Smooth muscle cell of the brain vasculature (primary cell): ENCODE measurements at regions not wholly inside any gene's neighbourhood (a gene's known extent, or its start where the extent isn't known, plus 50 kb on each side); places are given as distances from the start of the nearest gene placed in this dataset.
"Not testable (repeated sequence)": the region's sequence is repeated elsewhere in the genome, so short reads cannot be mapped to it uniquely, and the experiment has no call there.

ENCODE experiments used
- DNase-seq: peaks from one replicate; pipeline ENCODE4 v3.0.0-alpha.2; 2012; ENCODE audit warnings: low read depth, low spot score

DNA sequence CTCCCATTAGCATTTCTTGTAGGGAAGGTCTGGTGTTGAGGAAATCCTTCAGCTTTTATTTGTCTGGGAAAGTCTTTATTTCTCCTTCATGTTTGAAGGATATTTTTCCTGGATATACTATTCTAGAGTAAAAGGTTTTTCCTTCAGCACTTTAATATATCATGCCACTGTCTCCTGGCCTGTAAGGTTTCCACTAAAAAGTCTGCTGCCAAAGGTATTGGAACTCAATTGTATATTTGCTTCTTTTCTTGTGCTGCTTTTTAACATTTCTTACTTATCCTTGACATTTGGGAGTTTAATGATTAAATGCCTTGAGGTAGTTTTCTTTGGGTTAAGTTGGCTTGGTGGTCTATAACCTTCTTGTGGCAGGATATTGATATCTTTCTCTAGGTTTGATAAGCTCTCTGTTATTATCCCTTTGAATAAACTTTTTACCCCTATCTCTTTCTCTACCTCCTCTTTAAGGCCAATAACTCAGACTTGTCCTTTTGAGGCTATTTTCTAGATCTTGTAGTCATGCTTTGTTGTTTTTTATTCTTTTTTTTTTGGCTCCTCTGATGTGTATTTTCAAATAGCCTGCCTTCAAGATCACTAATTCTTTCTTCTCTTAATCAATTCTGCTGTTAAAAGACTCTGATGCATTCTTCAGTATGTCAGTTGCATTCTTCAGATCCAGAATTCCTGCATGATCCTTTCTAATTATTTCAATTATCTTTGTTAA, 225.0 kb upstream of the ZNF217 start:
- no peak for DNase-seq

DNA sequence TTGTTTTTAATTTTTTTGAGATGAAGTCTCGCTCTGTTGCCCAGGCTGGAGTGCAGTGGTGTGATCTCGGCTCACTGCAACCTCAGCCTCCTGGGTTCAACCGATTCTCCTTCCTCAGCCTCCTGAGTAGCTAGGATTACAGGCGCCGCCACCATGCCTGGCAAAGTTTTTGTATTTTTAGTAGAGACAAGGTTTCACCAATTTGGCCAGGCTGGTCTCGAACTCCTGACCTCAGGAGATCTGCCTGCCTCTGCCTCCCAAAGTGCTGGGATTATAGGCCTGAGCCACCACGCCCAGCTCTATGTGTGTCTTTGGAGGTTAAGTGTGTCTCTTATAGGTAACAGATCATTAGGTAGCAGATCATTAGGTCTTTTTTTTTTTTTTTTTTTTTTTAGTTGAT, 223.9 kb upstream of the ZNF217 start:
- DNase-seq: not testable (repeated sequence)

DNA sequence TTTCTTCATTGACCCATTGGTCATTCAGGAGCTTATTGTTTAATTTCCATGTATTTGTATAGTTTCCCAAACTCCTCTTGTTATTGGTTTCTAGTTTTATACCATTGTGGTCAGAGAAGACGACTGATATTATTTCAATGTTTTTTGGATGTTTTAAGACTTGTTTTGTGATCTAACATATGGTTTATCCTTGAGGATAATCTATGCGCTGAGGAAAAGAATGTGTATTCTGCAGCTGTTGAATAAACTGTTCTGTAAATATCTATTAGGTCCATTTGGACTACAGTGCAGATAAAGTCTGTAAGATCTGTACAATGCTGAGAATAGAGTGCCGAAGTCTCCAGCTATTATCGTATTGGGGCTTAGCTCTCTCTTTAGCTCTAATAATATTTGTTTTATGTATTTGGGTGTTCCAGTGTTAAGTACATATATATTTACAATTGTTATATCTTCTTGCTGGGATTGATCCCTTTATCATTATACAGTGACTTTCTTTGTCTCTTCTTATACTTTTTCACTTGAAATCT, 223.3 kb upstream of the ZNF217 start:
- no peak for DNase-seq

DNA sequence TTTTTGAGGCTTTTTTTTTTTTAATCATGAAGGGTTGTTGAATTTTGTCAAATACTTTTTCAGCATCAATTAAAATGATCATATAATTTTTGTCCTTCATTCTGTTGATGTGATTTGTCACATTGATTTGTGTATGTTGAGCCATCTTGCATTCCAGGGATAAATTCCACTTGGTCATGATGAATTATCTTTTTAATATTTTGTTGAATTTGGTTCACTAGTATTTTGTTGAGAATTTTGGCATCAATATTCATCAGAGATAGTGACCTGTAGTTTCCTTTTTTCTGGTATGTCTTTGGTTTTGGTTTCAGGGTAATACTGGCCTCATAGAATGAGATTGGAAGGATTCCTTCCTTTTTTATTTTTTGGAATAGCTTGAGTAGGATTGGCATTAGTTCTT, 221.9 kb upstream of the ZNF217 start:
- DNase-seq: no peak

- DNase-seq: no peak
These were observed 220.4 kb upstream of the ZNF217 start for GRCh38 chr20:53814060-53814459.

DNA sequence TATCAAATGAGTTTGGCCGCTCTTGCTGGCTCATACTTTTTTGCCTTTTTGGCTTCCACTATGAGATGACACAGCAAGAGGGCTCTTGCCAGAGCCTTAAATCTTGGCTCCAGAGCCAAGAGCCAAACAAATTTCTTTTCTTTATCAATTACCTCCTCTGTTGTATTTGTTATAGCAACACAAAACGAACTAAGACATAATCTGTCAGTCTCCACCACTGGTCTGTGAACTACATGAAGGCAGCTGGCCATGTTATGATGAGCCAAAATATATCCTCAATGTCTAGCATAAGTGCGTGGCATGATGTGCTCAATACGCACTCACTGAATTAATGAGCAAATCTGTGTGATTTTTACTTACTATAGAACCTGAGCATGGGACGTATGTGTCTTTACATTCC, 220.0 kb upstream of the ZNF217 start:
- DNase-seq: no peak

DNA sequence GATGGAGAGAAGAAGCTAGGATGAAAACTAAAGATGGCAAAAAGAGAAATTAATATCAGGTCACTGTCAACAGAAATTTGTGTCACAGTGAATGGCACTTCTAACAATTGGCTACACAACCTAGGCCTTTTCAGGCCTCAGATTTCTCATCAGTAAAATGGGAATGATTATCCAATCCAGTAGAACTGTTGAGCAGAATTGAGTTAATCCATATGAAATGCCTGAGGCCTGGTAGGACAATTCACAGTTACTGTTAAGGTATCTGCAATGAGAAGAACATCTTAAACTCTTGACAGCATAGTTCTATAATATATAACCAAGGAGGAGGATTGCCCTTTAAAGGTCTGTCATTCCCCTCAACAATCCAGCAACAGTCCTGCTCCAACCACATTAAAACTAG, 217.9 kb upstream of the ZNF217 start:
- DNase-seq: no peak

- no peak for DNase-seq
These were observed 217.2 kb upstream of the ZNF217 start for GRCh38 chr20:53810661-53811355.

DNA sequence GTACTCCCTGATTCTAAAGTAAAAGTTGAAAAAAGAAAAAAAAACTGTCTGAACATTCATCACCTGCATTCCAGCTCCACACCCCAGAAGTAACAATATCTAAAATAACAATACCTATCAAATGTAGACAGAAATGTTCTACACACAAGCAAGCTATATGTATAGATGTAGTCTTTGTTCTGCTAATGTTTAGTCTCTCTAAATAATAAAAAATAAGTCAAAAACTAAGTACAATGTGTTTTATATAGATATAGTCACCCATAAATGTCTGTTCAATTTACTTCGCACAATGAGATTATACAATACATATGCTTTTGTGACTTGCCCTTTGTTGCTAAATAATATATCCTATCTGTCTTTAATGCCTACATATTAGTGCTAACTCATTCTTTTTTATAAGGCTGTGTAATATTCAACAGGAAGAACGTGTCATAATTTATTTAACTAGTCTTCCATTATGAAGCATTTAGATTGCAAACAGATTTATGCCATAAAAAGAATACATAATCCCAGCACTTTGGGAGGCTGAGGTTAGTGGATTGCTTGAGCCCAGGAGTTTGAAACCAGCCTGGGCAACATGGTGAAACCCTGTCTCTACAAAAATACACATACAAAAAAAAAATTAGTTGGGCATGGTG, 216.2 kb upstream of the ZNF217 start:
- DNase-seq: no peak

DNA sequence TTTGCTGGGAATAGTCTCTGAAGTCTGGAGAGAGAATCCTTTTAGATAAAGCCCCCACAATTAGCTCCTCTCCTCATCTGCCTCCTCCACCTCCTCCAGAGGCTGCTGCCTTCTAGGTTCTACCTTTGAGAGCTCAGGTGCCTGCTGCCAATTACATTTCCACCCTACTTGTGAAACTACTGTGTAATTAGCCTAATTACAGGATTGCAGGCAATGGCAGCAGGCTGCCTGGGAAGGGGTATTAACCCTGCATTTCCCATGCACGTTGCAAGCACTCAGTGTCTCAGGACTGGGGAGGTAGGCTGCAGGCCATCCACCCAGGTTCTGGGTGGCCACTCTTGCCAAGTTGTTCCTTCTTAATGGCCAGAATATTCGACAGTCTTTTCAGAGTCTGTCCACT, 215.6 kb upstream of the ZNF217 start:
- DNase-seq: no peak

- DNase-seq: no peak
These were observed 215.1 kb upstream of the ZNF217 start for GRCh38 chr20:53808733-53809132.

DNA sequence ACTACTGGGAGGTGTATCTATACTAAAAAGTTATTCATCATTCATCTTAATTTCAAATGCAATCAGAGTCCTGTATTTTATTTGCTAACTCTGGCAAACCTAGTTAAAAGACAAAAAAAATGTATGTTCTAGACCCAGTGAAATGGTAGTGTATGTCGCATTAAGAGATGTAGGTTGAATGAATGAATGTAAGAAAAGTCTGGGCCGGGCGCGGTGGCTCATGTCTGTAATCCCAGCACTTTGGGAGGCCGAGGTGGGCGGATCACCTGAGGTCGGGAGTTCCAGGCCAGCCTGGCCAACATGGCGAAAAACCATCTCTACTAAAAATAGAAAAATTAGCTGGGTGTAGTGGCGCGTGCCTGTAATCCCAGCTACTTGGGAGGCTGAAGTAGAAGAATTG, 214.7 kb upstream of the ZNF217 start:
- DNase-seq: not testable (repeated sequence)

GRCh38 chr20:53806683-53807401, 213.2 kb upstream of the ZNF217 start:
- no peak for DNase-seq

GRCh38 chr20:53805895-53806384, 212.3 kb upstream of the ZNF217 start:
- no peak for DNase-seq

DNA sequence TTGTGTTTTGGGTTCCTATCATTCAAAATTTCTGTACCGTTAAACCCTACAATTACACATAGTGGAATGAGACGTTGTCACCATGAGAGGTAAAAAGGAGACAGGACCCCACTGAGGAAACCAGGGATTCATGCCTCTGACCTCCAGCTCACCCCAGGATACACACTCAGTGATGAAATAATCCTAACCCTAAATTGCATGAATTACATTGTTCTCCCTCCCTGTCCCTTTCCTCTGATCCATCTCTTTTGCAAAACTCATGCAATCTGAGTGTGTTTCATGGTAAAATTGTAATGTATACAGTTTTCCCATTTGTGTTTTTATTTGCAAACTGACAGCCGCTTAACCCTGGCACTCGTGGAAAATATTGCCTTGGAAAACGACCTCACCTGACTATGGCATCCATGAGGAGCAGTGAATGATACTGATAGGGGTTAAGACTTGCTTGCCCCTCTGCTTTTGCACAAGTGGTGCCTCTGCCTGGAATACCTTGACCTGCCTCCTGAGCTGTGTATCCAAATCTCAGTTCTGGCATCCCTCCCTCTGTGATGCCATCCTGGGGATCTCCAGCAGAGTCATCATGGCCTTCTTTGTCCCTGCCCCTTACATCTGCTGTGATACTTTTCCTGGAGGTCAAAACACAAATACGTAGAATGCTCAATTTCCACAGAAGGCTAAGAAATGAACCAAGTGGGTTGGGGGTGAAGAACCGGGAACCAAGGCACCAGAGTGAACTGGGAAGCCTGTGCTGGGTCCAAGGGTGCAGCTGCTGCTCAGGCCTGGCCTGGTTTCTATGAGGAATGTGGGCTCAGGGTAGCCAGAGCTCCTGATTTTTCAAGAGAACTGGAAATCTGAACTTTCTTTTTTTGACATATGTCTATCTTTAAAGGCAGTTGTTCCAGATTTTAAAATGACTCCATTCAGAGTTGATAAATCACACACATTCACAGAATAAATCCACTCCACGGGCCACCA, 211.6 kb upstream of the ZNF217 start:
- DNase-seq: no peak

DNA sequence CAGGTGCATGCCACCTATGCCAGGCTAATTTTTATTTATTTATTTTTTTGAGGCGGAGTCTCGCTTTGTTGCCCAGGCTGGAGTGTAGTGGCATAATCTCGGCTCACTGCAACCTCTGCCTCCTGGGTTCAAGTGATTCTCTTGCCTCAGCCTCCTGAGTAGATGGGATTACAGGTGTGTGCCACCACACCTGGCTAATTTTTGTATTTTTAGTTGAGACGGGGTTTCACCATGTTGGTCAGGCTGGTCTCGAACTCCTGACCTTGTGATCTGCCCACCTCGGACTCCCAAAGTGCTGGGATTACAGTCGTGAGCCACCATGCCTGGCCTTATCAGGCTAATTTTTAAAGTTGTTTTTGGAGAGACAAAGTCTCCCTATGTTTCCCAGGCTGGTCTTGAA, 210.7 kb upstream of the ZNF217 start:
- not testable (repeated sequence) for DNase-seq

DNA sequence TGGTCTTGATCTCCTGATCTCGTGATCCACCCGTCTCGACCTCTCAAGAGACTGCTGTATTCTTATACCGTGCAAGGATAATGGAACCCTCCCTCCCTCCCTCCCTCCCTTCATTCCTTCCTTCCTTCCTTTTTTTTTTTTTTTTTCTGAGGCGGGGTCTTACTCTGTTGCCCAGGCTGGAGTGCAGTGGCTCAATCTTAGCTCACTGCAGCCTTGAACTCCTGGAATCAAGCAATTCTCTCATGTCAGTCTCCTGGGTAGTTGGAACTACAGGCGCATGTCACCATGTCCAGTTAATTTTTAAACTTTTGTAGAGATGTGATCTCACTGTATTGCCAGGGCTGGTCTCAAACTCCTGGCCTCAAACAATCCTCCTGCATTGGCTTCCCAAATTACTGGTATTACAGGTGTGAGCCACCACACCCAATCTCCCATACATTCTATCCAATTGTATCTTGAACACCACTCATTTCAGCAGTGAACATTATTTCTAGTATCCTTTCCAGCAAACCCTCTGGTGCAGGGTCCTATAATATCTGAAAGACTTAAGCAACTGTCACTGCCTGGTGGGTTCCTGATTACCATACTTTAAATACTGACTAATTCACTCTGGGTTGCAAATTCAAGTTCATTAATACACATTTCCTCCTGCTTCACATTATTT, 210.0 kb upstream of the ZNF217 start:
- DNase-seq: no peak

- no peak for DNase-seq
These were observed 208.2 kb upstream of the ZNF217 start for GRCh38 chr20:53801609-53802370.

DNA sequence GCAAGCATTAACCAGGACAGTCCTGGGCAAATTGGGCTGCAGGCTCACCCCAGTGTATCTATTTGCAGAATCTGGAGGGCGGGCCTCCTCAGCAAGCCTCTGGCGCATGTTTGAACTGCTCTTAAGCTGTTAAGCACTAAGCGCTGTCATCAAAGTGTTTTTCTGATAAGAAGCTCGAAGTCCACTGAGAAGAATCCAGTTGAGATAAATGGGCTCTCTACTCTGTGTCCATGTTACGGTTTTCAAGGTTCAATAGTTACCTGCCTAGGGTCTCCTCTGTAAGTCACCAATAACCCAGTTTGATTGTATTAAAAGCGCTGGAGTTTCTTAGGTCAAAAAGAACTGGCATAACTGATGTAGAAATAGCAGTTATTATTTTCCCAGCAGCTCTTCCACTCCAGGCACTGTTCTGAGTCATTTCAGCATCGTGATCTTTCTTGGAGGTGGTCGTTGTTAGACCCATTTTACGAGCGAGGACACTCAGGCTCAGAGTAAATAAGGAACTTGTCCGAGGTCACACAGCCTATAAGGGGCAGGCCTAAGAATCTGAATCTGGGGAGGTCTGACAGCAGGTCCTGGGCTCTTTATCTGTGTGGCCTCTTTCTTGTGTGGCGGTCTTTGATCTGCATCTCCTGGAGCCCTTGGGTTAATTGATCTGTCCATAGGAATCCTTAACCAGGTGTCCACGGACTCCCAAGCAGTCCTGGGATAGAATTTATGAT, 207.4 kb upstream of the ZNF217 start:
- no peak for DNase-seq
